HL-60 (cell line): ENCODE measurements at regions not wholly inside any gene's neighbourhood (a gene's known extent, or its start where the extent isn't known, plus 50 kb on each side); places are given as distances from the start of the nearest gene placed in this dataset.

Experiments
- DNase-seq, 2 experiments: peaks; one replicate each; pipeline ENCODE4 v3.0.0-alpha.2; 2010 to 2020; ENCODE audit warnings: low read depth in 1 of 2, low spot score in 1 of 2
- H3K27ac ChIP-seq: fragments of 250-450 bp; sonication (Bioruptor Pico); replicated peaks from 2 replicates; pipeline ENCODE4 v1.5.1; 2020; ENCODE audit warnings: mild to moderate bottlenecking, moderate library complexity
- H3K27me3 ChIP-seq: fragments of 250-450 bp; sonication (Bioruptor Pico); 2 replicates; pipeline ENCODE4 v1.5.1; 2021; ENCODE audit warnings: mild to moderate bottlenecking, moderate library complexity; ENCODE audit not compliant: insufficient read depth, poor library complexity, severe bottlenecking
- H3K4me3 ChIP-seq: replicated peaks from 2 replicates; pipeline ENCODE4 v1.5.1; 2011; ENCODE audit warnings: mild to moderate bottlenecking, control low read depth, low read length; ENCODE audit not compliant: insufficient read depth
- CTCF ChIP-seq: IDR thresholded peaks from one replicate; pipeline ENCODE4 v1.5.1; 2011; ENCODE audit warnings: low read length, control low read depth, inconsistent platforms; ENCODE audit not compliant: insufficient read depth
- GABPA ChIP-seq: IDR thresholded peaks from 2 replicates; pipeline ENCODE4 v1.6.1; 2012; ENCODE audit warnings: low read depth
- POLR2AphosphoS5 ChIP-seq: IDR thresholded peaks from 2 replicates; pipeline ENCODE4 v1.6.1; 2012; ENCODE audit warnings: low read depth
- REST ChIP-seq: IDR thresholded peaks from 2 replicates; pipeline ENCODE4 v1.6.1; 2012; ENCODE audit warnings: low read depth; ENCODE audit not compliant: insufficient replicate concordance
- SPI1 ChIP-seq: IDR thresholded peaks from 2 replicates; pipeline ENCODE4 v1.6.1; 2012; ENCODE audit warnings: low read depth, mild to moderate bottlenecking, borderline replicate concordance

- no peak overlapping the region for H3K27ac ChIP-seq
- H3K4me3 ChIP-seq, result no peak overlapping the region
- no peak for DNase-seq
- TF ChIP-seq POLR2AphosphoS5 (no peak), REST (no peak), SPI1 (no peak), CTCF (no peak), GABPA (no peak)
- no peaks in the 10 kb centered on the region for H3K27me3 ChIP-seq
These were observed 583.5 kb upstream of the MKI67 start for GRCh38 chr10:128709686-128710085.

GRCh38 chr10:128710098-128710797, 584.0 kb upstream of the MKI67 start:
- H3K27ac ChIP-seq, result no peak overlapping the region
- no peak overlapping the region for H3K4me3 ChIP-seq
- no peak for TF ChIP-seq CTCF
- no peak for DNase-seq
- no peaks in the 10 kb centered on the region for H3K27me3 ChIP-seq

- no peak for TF ChIP-seq REST
- no peak for TF ChIP-seq SPI1
- TF ChIP-seq POLR2AphosphoS5, result no peak
- no peak for TF ChIP-seq GABPA
- TF ChIP-seq CTCF, result no peak
- Histone ChIP-seq H3K4me3 (no peak overlapping the region), H3K27me3 (no peaks in the 10 kb centered on the region), H3K27ac (no peak overlapping the region)
- DNase-seq, result no peak
These were observed 584.6 kb upstream of the MKI67 start for GRCh38 chr10:128710798-128711183.

- Histone ChIP-seq H3K27ac (no peak overlapping the region), H3K27me3 (no peaks in the 10 kb centered on the region), H3K4me3 (no peak overlapping the region)
- TF ChIP-seq POLR2AphosphoS5 (no peak), CTCF (no peak), SPI1 (no peak), GABPA (no peak), REST (no peak)
- no peak for DNase-seq
These were observed 585.6 kb upstream of the MKI67 start for GRCh38 chr10:128711806-128712205.
